Erythroblast (primary cell): ENCODE measurements at regions not wholly inside any gene's neighbourhood (a gene's known extent, or its start where the extent isn't known, plus 50 kb on each side); places are given as distances from the start of the nearest gene placed in this dataset.

Experiments used
- GATA1 ChIP-seq: IDR thresholded peaks from 2 replicates; pipeline ENCODE4 v1.6.1; 2011; ENCODE audit warnings: low read depth, mild to moderate bottlenecking, control low read depth, low read length, moderate library complexity
- POLR2A ChIP-seq: IDR thresholded peaks from 2 replicates; pipeline ENCODE4 v1.6.1; 2011; ENCODE audit warnings: mild to moderate bottlenecking, low read length

DNA sequence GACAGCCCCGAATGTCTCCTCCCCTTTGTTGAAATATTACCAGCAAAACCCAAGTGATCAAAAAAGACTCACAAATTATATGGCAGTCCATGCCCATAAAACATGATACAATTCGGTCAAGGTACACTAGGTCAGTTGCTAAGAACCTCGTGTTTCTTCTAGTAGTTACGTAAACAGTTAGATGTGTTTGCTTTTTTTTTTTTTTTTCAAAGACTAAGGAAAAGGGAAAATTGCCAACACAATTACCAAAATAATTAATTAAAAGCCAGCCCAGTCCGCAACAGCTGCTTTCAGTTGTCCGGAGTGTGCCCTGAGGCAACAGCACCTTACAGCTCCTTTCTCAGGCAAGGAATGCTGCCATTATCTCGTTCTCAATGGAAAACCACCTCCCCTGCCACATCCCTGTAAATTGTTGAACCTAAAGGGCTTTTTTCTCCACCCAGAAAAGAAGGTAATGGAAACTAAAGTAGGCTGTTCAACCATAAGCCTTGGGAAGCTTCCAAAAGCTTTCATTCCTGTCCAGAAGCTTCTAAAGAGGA is 129.2 kb upstream of the TSC22D2 start:
- TF ChIP-seq POLR2A: no peak
- TF ChIP-seq GATA1: no peak
